H1 (cell line): ENCODE measurements at regions not wholly inside any gene's neighbourhood (a gene's known extent, or its start where the extent isn't known, plus 50 kb on each side); places are given as distances from the start of the nearest gene placed in this dataset.

Experiments
- CTCF ChIA-PET: fragments of 300-600 bp; sonication (Branson Sonifier 250); formaldehyde crosslinking; loops from one replicate; lab custom pipeline; 2021; ENCODE audit not compliant: partially characterized antibody; lab: Charles Lee
- POLR2A ChIA-PET: fragments of 300-600 bp; sonication (Branson Sonifier 250); formaldehyde crosslinking; loops from one replicate; lab custom pipeline; 2021; ENCODE audit warnings: inconsistent platforms; ENCODE audit not compliant: partially characterized antibody; lab: Charles Lee
- DNase-seq, 2 experiments: peaks; one replicate each; pipeline versions ENCODE4 v3.0.0 to v3.0.0-alpha.2; 2010 to 2022; ENCODE audit warnings: low spot score in 2 of 2, low read depth in 1 of 2, mixed read lengths in 1 of 2
- FAIRE-seq: peaks from 2 replicates; lab custom pipeline; 2011; peaks lifted over from hg19 to GRCh38; lab: Jason Lieb, UNC
- H2AFZ ChIP-seq: 2 replicates; pipeline ENCODE4 v1.8.1; 2012; ENCODE audit warnings: low read length, inconsistent platforms
- H2AK5ac ChIP-seq: 2 replicates; pipeline ENCODE4 v1.6.1; 2013; ENCODE audit warnings: low read depth, low read length
- H2BK120ac ChIP-seq: replicated peaks from 2 replicates; pipeline ENCODE3; 2013; ENCODE audit warnings: low read depth, low read length, inconsistent platforms
- H2BK12ac ChIP-seq: 2 replicates; pipeline ENCODE4 v1.6.1; 2013; ENCODE audit warnings: low read depth, low read length
- H2BK15ac ChIP-seq: 2 replicates; pipeline ENCODE4 v1.6.1; 2013; ENCODE audit warnings: low read length
- H2BK20ac ChIP-seq: 2 replicates; pipeline ENCODE4 v1.6.1; 2013; ENCODE audit warnings: low read length
- H2BK5ac ChIP-seq: 2 replicates; pipeline ENCODE4 v1.6.1; 2013; ENCODE audit warnings: low read depth, low read length
- H3K14ac ChIP-seq: 2 replicates; pipeline ENCODE4 v1.6.1; 2013; ENCODE audit warnings: inconsistent platforms; ENCODE audit not compliant: insufficient read length
- H3K18ac ChIP-seq: 2 replicates; pipeline ENCODE4 v1.6.1; 2013; ENCODE audit warnings: low read length; ENCODE audit errors: extremely low read depth
- H3K23ac ChIP-seq: 2 replicates; pipeline ENCODE4 v1.6.1; 2013; ENCODE audit warnings: inconsistent platforms; ENCODE audit not compliant: insufficient read length
- H3K23me2 ChIP-seq: 2 replicates; pipeline ENCODE4 v1.6.1; 2013; ENCODE audit warnings: low read depth, low read length
- H3K27ac ChIP-seq: 2 replicates; pipeline ENCODE4 v1.6.1; 2011; ENCODE audit warnings: low read depth, low read length, inconsistent platforms
- H3K27me3 ChIP-seq, 4 experiments: replicated peaks in 1 of 4; 1 replicate in 1 of 4; 2 replicates in 3 of 4; pipeline versions ENCODE4 v1.6.1 to v1.8.1; 2011 to 2013; ENCODE audit warnings: low read length in 3 of 4, mild to moderate bottlenecking in 3 of 4, inconsistent platforms in 2 of 4, mixed read lengths in 2 of 4, moderate library complexity in 1 of 4; ENCODE audit not compliant: control insufficient read depth in 3 of 4, insufficient read depth in 3 of 4; ENCODE audit errors: extremely low read depth in 1 of 4
- H3K36me3 ChIP-seq, 4 experiments: 2 replicates each; pipeline versions ENCODE4 v1.6.1 to v1.8.1; 2011 to 2013; ENCODE audit warnings: mild to moderate bottlenecking in 4 of 4, low read length in 3 of 4, moderate library complexity in 2 of 4, control low read depth in 1 of 4, inconsistent platforms in 1 of 4; ENCODE audit not compliant: insufficient read depth in 4 of 4, control insufficient read depth in 2 of 4
- H3K4ac ChIP-seq: replicated peaks from 2 replicates; pipeline ENCODE3; 2013; ENCODE audit warnings: low read length, low read depth, mixed read lengths, inconsistent platforms; ENCODE audit not compliant: insufficient read length
- H3K4me1 ChIP-seq, 4 experiments: replicated peaks in 1 of 4; 1 replicate in 1 of 4; 2 replicates in 3 of 4; pipeline versions ENCODE4 v1.6.1 to v1.8.1; 2011 to 2013; ENCODE audit warnings: low read length in 3 of 4, inconsistent platforms in 2 of 4, mixed read lengths in 1 of 4; ENCODE audit not compliant: insufficient read depth in 4 of 4, control insufficient read depth in 3 of 4
- H3K4me2 ChIP-seq, 2 experiments: 2 replicates each; pipeline versions ENCODE4 v1.6.1 to v1.8.1; 2011 to 2013; ENCODE audit warnings: low read depth in 2 of 2, low read length in 2 of 2, control low read depth in 1 of 2, inconsistent platforms in 1 of 2, mild to moderate bottlenecking in 1 of 2; ENCODE audit not compliant: insufficient read depth in 1 of 2
- H3K4me3 ChIP-seq, 4 experiments: fragments of 200-600, 300-600 bp in 1 of 4; sonication (generic), shearing (Covaris generic), sonication (Bioruptor Twin) in 1 of 4; 2 replicates each; pipeline versions ENCODE4 v1.5.1 to v1.8.1; 2011 to 2016; ENCODE audit warnings: low read length in 4 of 4, low read depth in 3 of 4, control low read depth in 2 of 4, inconsistent platforms in 2 of 4, mild to moderate bottlenecking in 2 of 4, mixed read lengths in 1 of 4, moderate library complexity in 1 of 4; ENCODE audit not compliant: insufficient read depth in 2 of 4; ENCODE audit errors: extremely low read depth in 1 of 4
- H3K56ac ChIP-seq: replicated peaks from 2 replicates; pipeline ENCODE3; 2013; ENCODE audit warnings: low read depth, mild to moderate bottlenecking, mixed read lengths, low read length, inconsistent platforms; ENCODE audit not compliant: insufficient read length
- H3K79me1 ChIP-seq: 2 replicates; pipeline ENCODE4 v1.6.1; 2013; ENCODE audit warnings: low read depth, low read length, control low read depth
- H3K79me2 ChIP-seq, 2 experiments: 2 replicates each; pipeline versions ENCODE4 v1.6.1 to v1.8.1; 2012 to 2013; ENCODE audit warnings: low read length in 2 of 2, mild to moderate bottlenecking in 2 of 2, inconsistent platforms in 1 of 2; ENCODE audit not compliant: insufficient read depth in 2 of 2, control insufficient read depth in 1 of 2
- H3K9ac ChIP-seq, 4 experiments: replicated peaks in 1 of 4; 1 replicate in 1 of 4; 2 replicates in 3 of 4; pipeline versions ENCODE4 v1.6.1 to v1.8.1; 2011 to 2013; ENCODE audit warnings: low read depth in 3 of 4, low read length in 3 of 4, control low read depth in 2 of 4, mild to moderate bottlenecking in 2 of 4, moderate library complexity in 2 of 4, inconsistent platforms in 1 of 4; ENCODE audit errors: extremely low read depth in 1 of 4
- H3K9me3 ChIP-seq, 2 experiments: 2 replicates each; pipeline versions ENCODE4 v1.6.1 to v1.8.1; 2012 to 2013; ENCODE audit warnings: mild to moderate bottlenecking in 2 of 2, moderate library complexity in 2 of 2, control low read depth in 1 of 2, inconsistent platforms in 1 of 2, low read depth in 1 of 2, low read length in 1 of 2, mixed read lengths in 1 of 2; ENCODE audit not compliant: insufficient read depth in 2 of 2
- H4K20me1 ChIP-seq, 2 experiments: replicated peaks in 1 of 2; 2 replicates each; pipeline versions ENCODE3 to v1.8.1; 2011 to 2013; ENCODE audit warnings: inconsistent platforms in 2 of 2, low read length in 2 of 2, mild to moderate bottlenecking in 1 of 2; ENCODE audit not compliant: insufficient read depth in 2 of 2, control insufficient read depth in 1 of 2
- H4K5ac ChIP-seq: 2 replicates; pipeline ENCODE4 v1.6.1; 2013; ENCODE audit warnings: low read length, low read depth, mixed read lengths, inconsistent platforms; ENCODE audit not compliant: insufficient read length
- H4K8ac ChIP-seq: 2 replicates; pipeline ENCODE4 v1.8.0; 2013; ENCODE audit warnings: mild to moderate bottlenecking, moderate library complexity, low read length, inconsistent platforms; ENCODE audit not compliant: insufficient read depth; ENCODE audit errors: extremely low read depth
- H4K91ac ChIP-seq: replicated peaks from 2 replicates; pipeline ENCODE3; 2013; ENCODE audit warnings: low read length, mixed read lengths, inconsistent platforms; ENCODE audit not compliant: insufficient read length
- EGR1 ChIP-seq: IDR thresholded peaks from 2 replicates; pipeline ENCODE4 v1.6.1; 2011; ENCODE audit warnings: low read depth, low read length, borderline replicate concordance
- HDAC6 ChIP-seq: IDR thresholded peaks from one replicate; pipeline ENCODE4 v1.7.1; 2012; ENCODE audit warnings: low read depth, mild to moderate bottlenecking, inconsistent platforms, low read length, moderate library complexity
- POLR2A ChIP-seq, 2 experiments: IDR thresholded peaks; 1 replicate in 1 of 2; 2 replicates in 1 of 2; pipeline ENCODE4 v1.6.1; 2011; ENCODE audit warnings: low read depth in 2 of 2, low read length in 2 of 2, mild to moderate bottlenecking in 2 of 2; ENCODE audit errors: control extremely low read depth in 1 of 2
- POLR2AphosphoS5 ChIP-seq: IDR thresholded peaks from 2 replicates; pipeline ENCODE4 v1.6.1; 2011; ENCODE audit warnings: low read depth, low read length
- RBBP5 ChIP-seq: IDR thresholded peaks from 2 replicates; pipeline ENCODE4 v1.7.1; 2012; ENCODE audit warnings: low read depth, mild to moderate bottlenecking, inconsistent platforms, low read length, moderate library complexity, borderline replicate concordance
- TCF12 ChIP-seq: IDR thresholded peaks from 2 replicates; pipeline ENCODE4 v1.6.1; 2011; ENCODE audit warnings: low read depth, mild to moderate bottlenecking, low read length
- ZNF274 ChIP-seq: IDR thresholded peaks from 2 replicates; pipeline ENCODE4 v1.7.0; 2012; ENCODE audit warnings: low read length, borderline replicate concordance; ENCODE audit errors: extremely low read depth
- WGBS, 2 experiments: shearing (Covaris generic) in 1 of 2; methylation state at CpG; one replicate each; pipeline versions ENCODE4 v1.1.6 to v1.1.7; 2013 to 2015; ENCODE audit warnings: low lambda C conversion rate in 2 of 2, mixed read lengths in 2 of 2, inconsistent platforms in 1 of 2, low coverage in 1 of 2, missing lambda C conversion rate in 1 of 2; ENCODE audit not compliant: insufficient replicate concordance in 2 of 2, insufficient coverage in 1 of 2, insufficient read length in 1 of 2; ENCODE audit errors: extremely low coverage in 1 of 2, missing lambda C conversion rate in 1 of 2; 5-methylcytosine and 5-hydroxymethylcytosine counted together

- CTCF ChIA-PET, result interaction anchor here (0.9 to 1.2 kb wide), 2 partner anchors 13 to 62 kb away, joined by 3 read pairs; no protein-coding TSS in a partner anchor
- no peak overlapping the region for H2AFZ ChIP-seq
Measured at GRCh38 chr16:22751685-22752084, 62.3 kb upstream of the HS3ST2 start.

More at GRCh38 chr16:22751685-22752084, 62.3 kb upstream of the HS3ST2 start:
- Histone ChIP-seq H3K4ac (no peak overlapping the region), H3K79me2 (no peaks in the 10 kb centered on the region), H4K5ac (no peak overlapping the region), H4K91ac (no peak overlapping the region), H2BK20ac (no peak overlapping the region), H3K27ac (no peak overlapping the region), H2BK120ac (no peak overlapping the region), H3K56ac (no peak overlapping the region), H3K14ac (no peak overlapping the region), H3K9me3 (0 out of 4 replicates have a peak, but pooled peaks cover 0 to 3% of the 10 kb centered on the region in 2 experiments), H2AK5ac (no peak overlapping the region), H4K20me1 (no peaks in the 10 kb centered on the region), H3K9ac (no peak overlapping the region), H3K4me3 (no peak overlapping the region), H3K4me1 (no peaks in the 10 kb centered on the region), H3K23ac (no peak overlapping the region), H4K8ac (no peak overlapping the region), H3K27me3 (no peaks in the 10 kb centered on the region), H2BK5ac (no peak overlapping the region), H3K79me1 (no peaks in the 10 kb centered on the region), H3K23me2 (no peaks in the 10 kb centered on the region; the same call in 1 of the 2 replicates), H2BK15ac (no peak overlapping the region), H2BK12ac (no peak overlapping the region), H3K18ac (no peak overlapping the region), H3K36me3 (no peaks in the 10 kb centered on the region), H3K4me2 (no peak overlapping the region)
- FAIRE-seq, result no peak
- 81% methylated on average over 2 of the region's 2 CpGs; no CpG with 5 or more reads in 1 of the 2 experiments for WGBS, 2 experiments
- POLR2A ChIA-PET, result no interaction called here
- no peak for DNase-seq
- TF ChIP-seq TCF12 (no peak), EGR1 (no peak), POLR2A (IDR thresholded peaks at IDR 0.05; ENCODE audit: control extremely low read depth in 1 of 2, low read depth in 2 of 2, low read length in 2 of 2) (no peak), POLR2AphosphoS5 (no peak), RBBP5 (no peak), ZNF274 (no peak), HDAC6 (no peak)
